Smooth muscle cell (in vitro differentiated cells): ENCODE measurements at regions not wholly inside any gene's neighbourhood (a gene's known extent, or its start where the extent isn't known, plus 50 kb on each side); places are given as distances from the start of the nearest gene placed in this dataset.

Source experiments
- DNase-seq: peaks from one replicate; lab custom pipeline; 2025; ENCODE audit not compliant: unreplicated experiment; lab: John Stamatoyannopoulos, UW
- H2AFZ ChIP-seq: fragments of 200-600 bp; sonication (generic); 2 replicates; pipeline ENCODE4 v1.6.0; 2016; ENCODE audit warnings: antibody characterized with exemption, low read depth, mild to moderate bottlenecking
- H3F3A ChIP-seq: fragments of 200-600 bp; sonication (generic); 2 replicates; pipeline ENCODE4 v1.6.0; 2017; ENCODE audit warnings: antibody characterized with exemption, low read depth
- H3K27ac ChIP-seq: fragments of 200-600 bp; sonication (generic); 2 replicates; pipeline ENCODE4 v1.5.1; 2016; ENCODE audit warnings: low read depth, mild to moderate bottlenecking
- H3K27me3 ChIP-seq: fragments of 200-600 bp; sonication (generic); 2 replicates; pipeline ENCODE4 v1.6.1; 2016; ENCODE audit warnings: low read depth, mild to moderate bottlenecking
- H3K36me3 ChIP-seq: fragments of 200-600 bp; sonication (generic); 2 replicates; pipeline ENCODE4 v1.5.1; 2016; ENCODE audit warnings: low read depth
- H3K4me1 ChIP-seq: fragments of 200-600 bp; sonication (generic); 2 replicates; pipeline ENCODE4 v1.5.1; 2016; ENCODE audit warnings: low read depth
- H3K4me2 ChIP-seq: fragments of 200-600 bp; sonication (generic); 2 replicates; pipeline ENCODE4 v1.6.0; 2016; ENCODE audit warnings: mild to moderate bottlenecking
- H3K4me3 ChIP-seq: fragments of 200-600 bp; sonication (generic); 2 replicates; pipeline ENCODE4 v1.5.1; 2016; ENCODE audit warnings: mild to moderate bottlenecking
- H3K79me2 ChIP-seq: fragments of 200-600 bp; sonication (generic); 2 replicates; pipeline ENCODE4 v1.6.0; 2016; ENCODE audit warnings: low read depth, mild to moderate bottlenecking
- H3K9ac ChIP-seq: fragments of 200-600 bp; sonication (generic); 2 replicates; pipeline ENCODE4 v1.6.0; 2016; ENCODE audit warnings: low read depth
- H3K9me3 ChIP-seq: fragments of 200-600 bp; sonication (generic); replicated peaks from 2 replicates; pipeline ENCODE4 v1.5.1; 2016; ENCODE audit warnings: low read depth
- H4K20me1 ChIP-seq: fragments of 200-600 bp; sonication (generic); 2 replicates; pipeline ENCODE4 v1.6.0; 2016; ENCODE audit warnings: low read depth
- CTCF ChIP-seq: fragments of 200-600 bp; sonication (generic); IDR thresholded peaks from 2 replicates; pipeline ENCODE4 v1.5.1; 2017; ENCODE audit warnings: borderline replicate concordance, mild to moderate bottlenecking, antibody characterized with exemption; ENCODE audit not compliant: insufficient read depth, poor library complexity, severe bottlenecking
- WGBS: methylation state at CpG from one replicate; pipeline ENCODE4 v1.1.7; 2016; ENCODE audit warnings: low lambda C conversion rate; 5-methylcytosine and 5-hydroxymethylcytosine counted together

GRCh38 chr10:105844241-105844640, 1203.2 kb downstream of the SORCS3 start:
- TF ChIP-seq CTCF = no peak
- peak overlapping the region; percentile 3 for H3K4me2 ChIP-seq
- WGBS = 56% methylated on average over 4 of the region's 4 CpGs

GRCh38 chr10:105843786-105844185, 1202.7 kb downstream of the SORCS3 start:
- DNase-seq = no peak
- no peak overlapping the region for H3K4me2 ChIP-seq
- peaks cover 21% of the 10 kb centered on the region for H3K4me1 ChIP-seq
- no peaks in the 10 kb centered on the region for H3K27me3 ChIP-seq
- no peak overlapping the region for H3K4me3 ChIP-seq
- H3K9ac ChIP-seq = no peak overlapping the region
- TF ChIP-seq CTCF = no peak
- H3K36me3 ChIP-seq = no peaks in the 10 kb centered on the region
- H4K20me1 ChIP-seq = no peaks in the 10 kb centered on the region
- no peak overlapping the region for H3K27ac ChIP-seq
- H3K9me3 ChIP-seq = no peaks in the 10 kb centered on the region
- H2AFZ ChIP-seq = no peak overlapping the region
- peaks cover 4% of the 10 kb centered on the region for H3F3A ChIP-seq
- no peaks in the 10 kb centered on the region for H3K79me2 ChIP-seq
- 85% methylated on average over 3 of the region's 3 CpGs for WGBS

More at GRCh38 chr10:105844241-105844640, 1203.2 kb downstream of the SORCS3 start:
- Histone ChIP-seq H3K27me3 (no peaks in the 10 kb centered on the region), H2AFZ (no peak overlapping the region), H3K27ac (no peak overlapping the region), H4K20me1 (no peaks in the 10 kb centered on the region), H3K4me1 (peaks cover 21% of the 10 kb centered on the region), H3K9ac (no peak overlapping the region), H3F3A (peaks cover 4% of the 10 kb centered on the region), H3K36me3 (no peaks in the 10 kb centered on the region), H3K79me2 (no peaks in the 10 kb centered on the region), H3K9me3 (no peaks in the 10 kb centered on the region), H3K4me3 (no peak overlapping the region)
- no peak for DNase-seq

GRCh38 chr10:105840288-105840770, 1199.2 kb downstream of the SORCS3 start:
- Histone ChIP-seq H4K20me1 (no peaks in the 10 kb centered on the region), H3K9ac (no peak overlapping the region), H3K27me3 (no peaks in the 10 kb centered on the region), H3K9me3 (no peaks in the 10 kb centered on the region), H2AFZ (peak overlapping the region; percentile 29), H3K4me3 (no peak overlapping the region), H3K4me2 (peak overlapping the region; percentile 47), H3K36me3 (no peaks in the 10 kb centered on the region), H3K4me1 (peaks cover 21% of the 10 kb centered on the region), H3K79me2 (no peaks in the 10 kb centered on the region), H3F3A (peaks cover 4% of the 10 kb centered on the region), H3K27ac (peak overlapping the region; percentile 39)
- no peak for DNase-seq
- no peak for TF ChIP-seq CTCF
- WGBS = 23% methylated on average over 6 of the region's 6 CpGs

GRCh38 chr10:105838392-105838791, 1197.3 kb downstream of the SORCS3 start:
- no peaks in the 10 kb centered on the region for H4K20me1 ChIP-seq
- 80% methylated on average over 2 of the region's 2 CpGs for WGBS
- no peak overlapping the region for H3K4me3 ChIP-seq
- peaks cover 7% of the 10 kb centered on the region for H3F3A ChIP-seq
- H3K9me3 ChIP-seq = no peaks in the 10 kb centered on the region
- DNase-seq = no peak
- no peaks in the 10 kb centered on the region for H3K36me3 ChIP-seq
- no peak for TF ChIP-seq CTCF
- H3K27ac ChIP-seq = no peak overlapping the region
- no peaks in the 10 kb centered on the region for H3K27me3 ChIP-seq
- no peaks in the 10 kb centered on the region for H3K79me2 ChIP-seq
- H3K4me1 ChIP-seq = peaks cover 15% of the 10 kb centered on the region
- H3K9ac ChIP-seq = no peak overlapping the region
- H2AFZ ChIP-seq = no peak overlapping the region
- peak overlapping the region; percentile 47 for H3K4me2 ChIP-seq
